Small intestine (tissue), 7 donors: ENCODE measurements at regions not wholly inside any gene's neighbourhood (a gene's known extent, or its start where the extent isn't known, plus 50 kb on each side); places are given as distances from the start of the nearest gene placed in this dataset.
A peak's percentile ranks its signal among the peaks of the same experiment; 100 is the strongest.

Source experiments
- DNase-seq, 2 donors: peaks; one replicate each; pipeline versions ENCODE4 v3.0.0 to v3.0.0-alpha.2; 2013
- FAIRE-seq: peaks from 2 replicates; lab custom pipeline; 2012; peaks lifted over from hg19 to GRCh38; lab: Jason Lieb, UNC
- H3K27ac ChIP-seq, 3 donors: one replicate each; pipeline ENCODE4 v1.5.1; 2013; ENCODE audit warnings: low read length in 2 of 3, mild to moderate bottlenecking in 2 of 3, control low read depth in 1 of 3, inconsistent platforms in 1 of 3, low read depth in 1 of 3, moderate library complexity in 1 of 3
- H3K27me3 ChIP-seq, 3 donors: one replicate each; pipeline ENCODE4 v1.6.1; 2013; ENCODE audit warnings: low read length in 3 of 3, inconsistent platforms in 1 of 3; ENCODE audit not compliant: control insufficient read depth in 3 of 3, insufficient read depth in 3 of 3
- H3K36me3 ChIP-seq, 3 donors: one replicate each; pipeline ENCODE4 v1.6.1; 2013; ENCODE audit warnings: low read length in 3 of 3, inconsistent platforms in 1 of 3, low read depth in 1 of 3, mild to moderate bottlenecking in 1 of 3, moderate library complexity in 1 of 3; ENCODE audit not compliant: control insufficient read depth in 3 of 3, insufficient read depth in 2 of 3
- H3K4me1 ChIP-seq, 3 donors: one replicate each; pipeline ENCODE4 v1.6.1; 2013; ENCODE audit warnings: low read length in 2 of 3, inconsistent platforms in 1 of 3, low read depth in 1 of 3, mild to moderate bottlenecking in 1 of 3, moderate library complexity in 1 of 3; ENCODE audit not compliant: control insufficient read depth in 3 of 3, insufficient read depth in 2 of 3
- H3K4me3 ChIP-seq, 3 donors: one replicate each; pipeline ENCODE4 v1.5.1; 2013; ENCODE audit warnings: low read length in 3 of 3, control low read depth in 1 of 3, inconsistent platforms in 1 of 3, low read depth in 1 of 3, mild to moderate bottlenecking in 1 of 3, moderate library complexity in 1 of 3
- H3K9me3 ChIP-seq, 2 donors: one replicate each; pipeline ENCODE4 v1.6.1; 2013; ENCODE audit warnings: low read depth in 1 of 2, low read length in 1 of 2; ENCODE audit not compliant: control insufficient read depth in 2 of 2, insufficient read depth in 1 of 2
- WGBS, 3 donors: extraction: QIAGEN DNeasy Blood & Tissue Kit; methylation state at CpG; one replicate each; pipeline ENCODE4 v1.1.7; 2013; 5-methylcytosine and 5-hydroxymethylcytosine counted together
- donor health status: healthy with polysubstance abuse.
- donor health status: control.
- donor health status: control.
- donor health status: Bipolar disorder and iron deficiency.
- donor health status: healthy.

GRCh38 chr4:170323623-170324022 lies 233.9 kb upstream of the AADAT start:
- H3K27me3 ChIP-seq, result no peaks in the 10 kb centered on the region
- no peak overlapping the region for H3K4me3 ChIP-seq
- no peaks in the 10 kb centered on the region for H3K4me1 ChIP-seq
- H3K36me3 ChIP-seq, result no peaks in the 10 kb centered on the region
- FAIRE-seq (no peak), DNase-seq (no peak)
- 36 to 64% (median 47%) methylated on average over 2 of the region's 2 CpGs for WGBS, 3 donors
- H3K9me3 ChIP-seq, result peaks cover 0 to 6% of the 10 kb centered on the region in 2 donors
- H3K27ac ChIP-seq, result no peak overlapping the region

- FAIRE-seq (no peak), DNase-seq (peak in 1 of 2 donors; percentile 4)
- 64 to 79% (median 78%) methylated on average over 1 of the region's 1 CpG for WGBS, 3 donors
- Histone ChIP-seq H3K27me3 (no peaks in the 10 kb centered on the region), H3K4me1 (peaks cover 0 to 11% (median 0%) of the 10 kb centered on the region in 3 donors), H3K27ac (no peak overlapping the region), H3K4me3 (no peak overlapping the region), H3K9me3 (no peaks in the 10 kb centered on the region), H3K36me3 (no peaks in the 10 kb centered on the region)
Measured at GRCh38 chr4:170307182-170307581, 217.4 kb upstream of the AADAT start.

- DNase-seq, result peak; percentile 66 to 67
- no peaks in the 10 kb centered on the region for H3K36me3 ChIP-seq
- H3K27me3 ChIP-seq, result no peaks in the 10 kb centered on the region
- FAIRE-seq, result no peak
- no peak overlapping the region for H3K4me3 ChIP-seq
- peaks cover 0 to 11% (median 0%) of the 10 kb centered on the region in 3 donors for H3K4me1 ChIP-seq
- H3K9me3 ChIP-seq, result no peaks in the 10 kb centered on the region
- peak overlapping the region in 1 of 3 donors; percentile 40 for H3K27ac ChIP-seq
Measured at GRCh38 chr4:170306208-170306607, 216.5 kb upstream of the AADAT start.

- H3K9me3 ChIP-seq, result no peaks in the 10 kb centered on the region
- H3K27me3 ChIP-seq, result no peaks in the 10 kb centered on the region
- no peak overlapping the region for H3K4me3 ChIP-seq
- H3K27ac ChIP-seq, result peak overlapping the region in 1 of 3 donors; percentile 51
- DNase-seq (peak; percentile 25 to 48), FAIRE-seq (no peak)
- peaks cover 0 to 11% (median 0%) of the 10 kb centered on the region in 3 donors for H3K4me1 ChIP-seq
- H3K36me3 ChIP-seq, result no peaks in the 10 kb centered on the region
- 13 to 64% (median 40%) methylated on average over 2 of the region's 2 CpGs for WGBS, 3 donors
Measured at GRCh38 chr4:170305627-170306026, 215.9 kb upstream of the AADAT start.

GRCh38 chr4:170281027-170281426 lies 191.3 kb upstream of the AADAT start:
- no peak for FAIRE-seq
- no peaks in the 10 kb centered on the region for H3K27me3 ChIP-seq
- 80 to 86% (median 81%) methylated on average over 2 of the region's 2 CpGs for WGBS, 3 donors

GRCh38 chr4:170278460-170278859 lies 188.7 kb upstream of the AADAT start:
- no peak for DNase-seq
- no peak overlapping the region for H3K4me3 ChIP-seq
- no peak for FAIRE-seq
- H3K36me3 ChIP-seq, result no peaks in the 10 kb centered on the region
- H3K27ac ChIP-seq, result no peak overlapping the region
- peaks cover 0 to 10% of the 10 kb centered on the region in 2 donors for H3K9me3 ChIP-seq
- no peaks in the 10 kb centered on the region for H3K27me3 ChIP-seq
- no peaks in the 10 kb centered on the region for H3K4me1 ChIP-seq

More at GRCh38 chr4:170281027-170281426, 191.3 kb upstream of the AADAT start:
- H3K27ac ChIP-seq, result no peak overlapping the region
- no peak for DNase-seq
- no peak overlapping the region for H3K4me3 ChIP-seq
- H3K4me1 ChIP-seq, result no peaks in the 10 kb centered on the region
- H3K36me3 ChIP-seq, result no peaks in the 10 kb centered on the region
- H3K9me3 ChIP-seq, result peaks cover 0 to 10% of the 10 kb centered on the region in 2 donors

- Histone ChIP-seq H3K36me3 (no peaks in the 10 kb centered on the region), H3K27me3 (no peaks in the 10 kb centered on the region), H3K27ac (no peak overlapping the region), H3K9me3 (peaks cover 0 to 4% of the 10 kb centered on the region in 2 donors), H3K4me3 (no peak overlapping the region), H3K4me1 (no peaks in the 10 kb centered on the region)
- FAIRE-seq, result no peak
- WGBS, 3 donors, result 71 to 78% (median 72%) methylated on average over 4 of the region's 4 CpGs
- DNase-seq, result no peak
Measured at GRCh38 chr4:170274616-170275015, 184.9 kb upstream of the AADAT start.

GRCh38 chr4:170272959-170273358 lies 183.2 kb upstream of the AADAT start:
- peaks cover 0 to 4% of the 10 kb centered on the region in 2 donors for H3K9me3 ChIP-seq
- H3K27me3 ChIP-seq, result no peaks in the 10 kb centered on the region
- WGBS, 3 donors, result 39 to 70% (median 57%) methylated on average over 4 of the region's 4 CpGs
- FAIRE-seq (no peak), DNase-seq (no peak)
- H3K36me3 ChIP-seq, result no peaks in the 10 kb centered on the region
- no peak overlapping the region for H3K4me3 ChIP-seq
- H3K4me1 ChIP-seq, result no peaks in the 10 kb centered on the region
- no peak overlapping the region for H3K27ac ChIP-seq

- WGBS, 3 donors, result 73 to 82% (median 81%) methylated on average over 2 of the region's 2 CpGs
- no peak for FAIRE-seq
- no peaks in the 10 kb centered on the region for H3K36me3 ChIP-seq
Measured at GRCh38 chr4:170271723-170272122, 182.0 kb upstream of the AADAT start.

More at GRCh38 chr4:170271723-170272122, 182.0 kb upstream of the AADAT start:
- Histone ChIP-seq H3K27ac (no peak overlapping the region), H3K27me3 (no peaks in the 10 kb centered on the region), H3K9me3 (peaks cover 0 to 4% of the 10 kb centered on the region in 2 donors), H3K4me3 (no peak overlapping the region), H3K4me1 (no peaks in the 10 kb centered on the region)
- DNase-seq, result no peak
